ENCODE measurements at regions not wholly inside any gene's neighbourhood (a gene's known extent, or its start where the extent isn't known, plus 50 kb on each side); places are given as distances from the start of the nearest gene placed in this dataset.

DNA sequence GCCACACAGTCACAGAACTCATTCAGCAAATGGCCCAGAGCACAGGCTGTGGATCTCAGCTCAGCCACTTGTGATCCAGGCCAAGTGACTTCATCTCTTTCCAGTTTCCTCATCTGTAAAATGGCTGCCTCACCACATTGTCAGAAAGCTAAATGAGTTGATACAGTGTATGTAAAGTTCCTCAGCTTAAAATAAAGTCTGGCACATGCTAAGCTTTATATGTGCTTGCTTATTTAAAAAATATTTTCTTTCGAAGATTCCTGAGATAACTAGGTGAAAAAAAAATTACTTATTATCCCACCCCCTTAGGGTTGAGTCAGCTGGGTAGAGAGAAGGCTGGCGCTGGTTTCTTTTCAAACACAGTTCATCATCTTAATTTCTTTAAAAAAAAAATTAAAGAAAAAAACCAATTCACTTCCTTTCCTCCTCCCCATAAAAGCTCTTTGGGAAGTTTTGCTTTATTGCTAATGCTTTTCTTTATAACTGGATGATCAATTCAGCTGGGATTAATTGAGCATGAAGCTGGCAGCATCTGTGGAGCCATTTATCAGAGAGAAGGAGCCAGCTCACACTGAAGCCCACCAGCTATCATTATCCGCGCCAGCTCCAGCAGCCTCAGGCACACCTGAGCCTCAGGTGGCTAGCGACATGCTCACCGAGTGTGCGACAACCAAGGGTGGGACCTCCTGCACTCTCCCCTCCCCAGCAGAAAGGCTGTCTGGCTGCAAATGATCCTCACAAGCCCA, 354.9 kb downstream of the FOXO1 start:
- TF ChIP-seq, protein P1, sequence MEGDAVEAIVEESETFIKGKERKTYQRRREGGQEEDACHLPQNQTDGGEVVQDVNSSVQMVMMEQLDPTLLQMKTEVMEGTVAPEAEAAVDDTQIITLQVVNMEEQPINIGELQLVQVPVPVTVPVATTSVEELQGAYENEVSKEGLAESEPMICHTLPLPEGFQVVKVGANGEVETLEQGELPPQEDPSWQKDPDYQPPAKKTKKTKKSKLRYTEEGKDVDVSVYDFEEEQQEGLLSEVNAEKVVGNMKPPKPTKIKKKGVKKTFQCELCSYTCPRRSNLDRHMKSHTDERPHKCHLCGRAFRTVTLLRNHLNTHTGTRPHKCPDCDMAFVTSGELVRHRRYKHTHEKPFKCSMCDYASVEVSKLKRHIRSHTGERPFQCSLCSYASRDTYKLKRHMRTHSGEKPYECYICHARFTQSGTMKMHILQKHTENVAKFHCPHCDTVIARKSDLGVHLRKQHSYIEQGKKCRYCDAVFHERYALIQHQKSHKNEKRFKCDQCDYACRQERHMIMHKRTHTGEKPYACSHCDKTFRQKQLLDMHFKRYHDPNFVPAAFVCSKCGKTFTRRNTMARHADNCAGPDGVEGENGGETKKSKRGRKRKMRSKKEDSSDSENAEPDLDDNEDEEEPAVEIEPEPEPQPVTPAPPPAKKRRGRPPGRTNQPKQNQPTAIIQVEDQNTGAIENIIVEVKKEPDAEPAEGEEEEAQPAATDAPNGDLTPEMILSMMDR (IDR thresholded peaks at IDR 0.05; ENCODE audit: insufficient read depth, low read length, poor library complexity, severe bottlenecking), result no peak
- Histone ChIP-seq H3K4me3 (ENCODE audit: low read depth, low read length) (no peak overlapping the region), H3K27me3 (ENCODE audit: control insufficient read depth, insufficient read depth, low read length) (no peaks in the 10 kb centered on the region), H3K36me3 (ENCODE audit: control insufficient read depth, insufficient read depth, low read length) (no peaks in the 10 kb centered on the region)
- DNase-seq (ENCODE audit: low read depth), result no peak

DNA sequence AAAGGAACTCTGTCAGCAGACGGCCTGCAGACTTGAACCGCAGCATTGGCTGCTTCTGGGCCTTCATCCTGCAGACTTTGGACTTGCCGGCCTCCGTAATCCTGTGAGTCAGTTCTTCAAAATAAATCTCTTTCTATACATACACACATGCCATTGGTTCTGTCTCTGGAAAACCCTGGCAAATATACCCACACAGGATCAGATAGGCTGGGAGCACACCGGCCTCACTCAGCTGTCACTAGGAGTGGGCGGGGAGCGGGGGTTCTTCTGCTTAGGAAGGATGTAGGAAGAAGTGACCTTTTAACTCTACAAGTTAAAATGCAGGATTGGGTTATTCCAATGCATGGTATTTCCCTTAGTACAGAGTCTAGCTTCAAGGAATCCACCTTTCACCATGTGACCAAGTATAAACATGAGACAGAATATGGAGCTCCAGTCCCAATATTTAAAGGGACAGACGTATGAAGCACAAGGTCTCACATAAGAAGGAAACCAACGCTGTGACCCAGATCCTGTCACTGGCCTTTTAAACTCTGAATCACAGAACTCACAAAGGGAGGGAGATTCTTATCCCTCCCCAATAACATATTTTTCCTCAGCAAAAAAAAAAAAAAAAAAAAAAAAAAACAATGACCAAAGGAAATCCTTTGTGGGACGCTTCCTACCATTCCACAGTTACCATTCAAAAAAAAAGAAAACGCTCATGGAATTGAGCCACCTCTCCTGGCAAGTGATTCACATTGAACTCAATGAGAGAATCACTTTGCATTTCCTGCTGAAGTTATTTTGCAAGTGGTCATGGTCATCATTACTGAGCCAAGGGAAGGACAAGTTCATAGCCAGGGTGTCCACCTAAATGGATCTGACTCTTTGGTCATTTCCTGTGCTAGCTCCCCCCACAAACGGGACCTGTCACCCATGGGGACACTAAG, 352.9 kb downstream of the FOXO1 start:
- Histone ChIP-seq H3K27me3 (ENCODE audit: control insufficient read depth, insufficient read depth, low read length) (no peaks in the 10 kb centered on the region), H3K36me3 (ENCODE audit: control insufficient read depth, insufficient read depth, low read length) (no peaks in the 10 kb centered on the region), H3K4me3 (ENCODE audit: low read depth, low read length) (no peak overlapping the region)
- DNase-seq (ENCODE audit: low read depth), result no peak
- TF ChIP-seq, protein P1 (IDR thresholded peaks at IDR 0.05; ENCODE audit: insufficient read depth, low read length, poor library complexity, severe bottlenecking), result no peak

DNA sequence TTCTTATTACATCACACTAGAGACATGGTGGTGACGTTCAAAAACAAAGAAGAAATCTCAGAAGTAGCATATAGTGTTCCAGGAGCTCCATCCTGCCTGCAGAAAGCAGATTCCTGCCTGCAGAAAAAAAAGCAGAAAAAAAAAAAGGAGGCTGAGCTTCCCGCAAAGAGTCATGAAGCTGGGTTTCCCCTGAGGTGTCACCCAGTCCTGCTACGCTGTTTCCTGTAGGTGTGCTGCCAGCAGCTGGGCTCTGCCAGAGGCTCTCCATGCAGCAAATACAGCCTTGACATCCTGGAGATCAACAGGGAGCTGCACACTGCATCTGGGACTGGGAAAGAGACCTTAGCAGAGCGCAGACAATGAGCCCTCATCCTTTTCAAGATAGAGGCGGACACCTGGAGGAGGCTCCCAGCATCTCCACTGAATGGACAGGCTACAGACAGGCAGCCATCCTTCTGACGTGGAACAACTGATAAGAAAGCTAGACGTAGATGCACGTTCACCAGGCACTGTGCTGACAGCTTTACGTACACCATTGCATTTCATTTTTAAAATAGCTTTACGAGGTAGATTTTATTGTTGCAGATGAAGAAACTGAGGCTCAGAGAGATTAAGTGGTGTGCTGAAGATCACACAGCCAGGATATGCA, 350.9 kb downstream of the FOXO1 start:
- peak; percentile 4 for DNase-seq (ENCODE audit: low read depth)
- TF ChIP-seq, protein P1 (IDR thresholded peaks at IDR 0.05; ENCODE audit: insufficient read depth, low read length, poor library complexity, severe bottlenecking), result no peak

DNA sequence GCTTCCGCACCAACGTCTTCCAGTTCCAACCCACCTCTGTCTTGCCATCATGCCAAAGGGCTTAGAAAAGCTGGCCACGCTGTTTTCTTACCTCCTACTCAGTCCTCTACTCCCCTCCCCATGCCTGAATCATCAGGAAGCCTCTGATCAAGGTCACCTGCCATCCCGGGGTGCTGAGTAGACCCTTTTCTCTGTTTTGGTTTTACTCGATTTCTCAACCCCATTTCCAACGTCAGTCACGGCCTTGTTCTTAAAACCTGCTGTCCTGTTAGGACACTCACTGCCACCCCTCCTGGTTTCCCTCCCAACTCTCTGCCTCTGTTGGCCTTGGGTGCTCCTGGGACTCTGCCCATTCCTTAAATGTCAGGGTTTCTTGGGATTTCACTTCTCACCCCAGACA, 350.1 kb downstream of the FOXO1 start:
- DNase-seq (ENCODE audit: low read depth), result no peak
- Histone ChIP-seq H3K27me3 (ENCODE audit: control insufficient read depth, insufficient read depth, low read length) (no peaks in the 10 kb centered on the region), H3K36me3 (ENCODE audit: control insufficient read depth, insufficient read depth, low read length) (no peaks in the 10 kb centered on the region), H3K4me3 (ENCODE audit: low read depth, low read length) (no peak overlapping the region)
- TF ChIP-seq, protein P1 (IDR thresholded peaks at IDR 0.05; ENCODE audit: insufficient read depth, low read length, poor library complexity, severe bottlenecking), result no peak

More for the DNA sequence above, 350.9 kb downstream of the FOXO1 start:
- Histone ChIP-seq H3K4me3 (ENCODE audit: low read depth, low read length) (no peak overlapping the region), H3K27me3 (ENCODE audit: control insufficient read depth, insufficient read depth, low read length) (no peaks in the 10 kb centered on the region), H3K36me3 (ENCODE audit: control insufficient read depth, insufficient read depth, low read length) (no peaks in the 10 kb centered on the region)

DNA sequence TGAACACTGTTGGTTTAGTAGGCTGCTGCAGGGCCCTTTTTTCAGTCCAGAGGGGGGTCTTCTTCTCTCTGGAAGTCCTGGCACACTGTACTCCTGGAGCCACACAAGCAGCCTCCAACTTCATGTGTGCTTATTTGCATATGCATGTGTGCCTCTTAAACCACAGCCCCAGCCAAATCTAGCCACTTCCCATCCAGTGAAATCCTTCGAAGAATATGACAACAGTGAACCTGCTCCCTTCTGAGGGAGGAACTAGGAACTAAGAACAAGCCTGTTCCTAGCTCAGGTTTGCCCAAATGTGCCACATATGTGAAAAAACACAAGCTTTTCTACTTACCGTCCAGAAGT, 348.5 kb downstream of the FOXO1 start:
- H3K36me3 ChIP-seq (ENCODE audit: control insufficient read depth, insufficient read depth, low read length), result no peaks in the 10 kb centered on the region
- no peak for DNase-seq (ENCODE audit: low read depth)
- H3K27me3 ChIP-seq (ENCODE audit: control insufficient read depth, insufficient read depth, low read length), result no peaks in the 10 kb centered on the region
- H3K4me3 ChIP-seq (ENCODE audit: low read depth, low read length), result no peak overlapping the region
- TF ChIP-seq, protein P1 (IDR thresholded peaks at IDR 0.05; ENCODE audit: insufficient read depth, low read length, poor library complexity, severe bottlenecking), result no peak

Data from kidney epithelial cell (primary cell).